Naive thymus-derived CD8-positive, alpha-beta T cell (primary cell): ENCODE measurements at regions not wholly inside any gene's neighbourhood (a gene's known extent, or its start where the extent isn't known, plus 50 kb on each side); places are given as distances from the start of the nearest gene placed in this dataset.

ENCODE experiments used
- ATAC-seq, 2 donors: fragments of 150-1000 bp; cut with Tn5 transposase in 1 of 2; sonication (Bioruptor Pico), chemical (Tn5 transposase) in 1 of 2; 1 replicate in 1 of 2; 2 replicates in 1 of 2; pipeline ENCODE4 v1.10.0; 2021; ENCODE audit warnings: mild to moderate bottlenecking in 2 of 2, moderate library complexity in 2 of 2
- POLR2A ChIA-PET: fragments of 350-600 bp; sonication (Branson Sonifier 250); formaldehyde crosslinking; loops from one replicate; lab custom pipeline; 2021; ENCODE audit warnings: antibody characterized with exemption; lab: Charles Lee
- DNase-seq, 10 donors: peaks; one replicate each; pipeline versions ENCODE4 v3.0.0 to v3.0.0-alpha.2; 2020 to 2022
- H3K27ac Mint-ChIP-seq, 10 donors: one replicate each; pipeline ENCODE4 v1.8.0; 2020 to 2022; ENCODE audit warnings: mild to moderate bottlenecking in 10 of 10, mixed read lengths in 10 of 10, moderate library complexity in 4 of 10, inconsistent platforms in 1 of 10
- H3K27me3 Mint-ChIP-seq, 5 donors: one replicate each; pipeline ENCODE4 v1.8.0; 2021 to 2022; ENCODE audit warnings: mixed read lengths in 5 of 5
- H3K36me3 Mint-ChIP-seq, 3 donors: one replicate each; pipeline ENCODE4 v1.8.0; 2020 to 2022; ENCODE audit warnings: mixed read lengths in 3 of 3, mild to moderate bottlenecking in 2 of 3, inconsistent platforms in 1 of 3
- H3K4me1 Mint-ChIP-seq, 4 donors: one replicate each; pipeline ENCODE4 v1.8.0; 2021 to 2022; ENCODE audit warnings: mixed read lengths in 4 of 4
- H3K4me3 Mint-ChIP-seq, 10 donors: one replicate each; pipeline ENCODE4 v1.8.0; 2020 to 2022; ENCODE audit warnings: mild to moderate bottlenecking in 10 of 10, mixed read lengths in 10 of 10, moderate library complexity in 6 of 10, inconsistent platforms in 1 of 10
- H3K9me3 Mint-ChIP-seq, 9 donors: one replicate each; pipeline ENCODE4 v1.8.0; 2020 to 2022; ENCODE audit warnings: mixed read lengths in 9 of 9, mild to moderate bottlenecking in 3 of 9, inconsistent platforms in 1 of 9, moderate library complexity in 1 of 9

- no peaks in the 10 kb centered on the region for H3K4me1 Mint-ChIP-seq
- POLR2A ChIA-PET = no interaction called here
- DNase-seq (no peak), ATAC-seq (no peak)
- no peak overlapping the region for H3K4me3 Mint-ChIP-seq
- H3K36me3 Mint-ChIP-seq = no peaks in the 10 kb centered on the region
- peaks cover 0 to 8% (median 6%) of the 10 kb centered on the region in 5 donors for H3K27me3 Mint-ChIP-seq
- H3K27ac Mint-ChIP-seq = no peak overlapping the region
- H3K9me3 Mint-ChIP-seq = peaks cover 0 to 10% (median 1%) of the 10 kb centered on the region in 9 donors
Measured at GRCh38 chr1:55904541-55904940, 674.8 kb downstream of the PLPP3 start.

GRCh38 chr1:55898181-55898580, 681.2 kb downstream of the PLPP3 start:
- H3K4me1 Mint-ChIP-seq = no peaks in the 10 kb centered on the region
- DNase-seq (no peak), ATAC-seq (no peak)
- POLR2A ChIA-PET = no interaction called here
- H3K9me3 Mint-ChIP-seq = peaks cover 0 to 30% (median 12%) of the 10 kb centered on the region in 9 donors
- no peak overlapping the region for H3K27ac Mint-ChIP-seq
- H3K36me3 Mint-ChIP-seq = peaks cover 0 to 8% (median 0%) of the 10 kb centered on the region in 3 donors
- no peak overlapping the region for H3K4me3 Mint-ChIP-seq
- H3K27me3 Mint-ChIP-seq = peaks cover 0 to 3% (median 0%) of the 10 kb centered on the region in 5 donors

GRCh38 chr1:55896210-55896609, 681.0 kb upstream of the USP24 start:
- peaks cover 3 to 15% (median 4%) of the 10 kb centered on the region in 5 donors for H3K27me3 Mint-ChIP-seq

GRCh38 chr1:55894521-55894920, 679.4 kb upstream of the USP24 start:
- no peak overlapping the region for H3K4me3 Mint-ChIP-seq
- DNase-seq (no peak), ATAC-seq (no peak)
- H3K27ac Mint-ChIP-seq = no peak overlapping the region
- POLR2A ChIA-PET = no interaction called here
- H3K36me3 Mint-ChIP-seq = peaks cover 0 to 17% (median 0%) of the 10 kb centered on the region in 3 donors
- H3K9me3 Mint-ChIP-seq = peaks cover 0 to 39% (median 22%) of the 10 kb centered on the region in 9 donors
- H3K27me3 Mint-ChIP-seq = peaks cover 4 to 17% (median 4%) of the 10 kb centered on the region in 5 donors
- no peaks in the 10 kb centered on the region for H3K4me1 Mint-ChIP-seq

More at GRCh38 chr1:55896210-55896609, 681.0 kb upstream of the USP24 start:
- no peak for ATAC-seq
- Mint-ChIP-seq H3K4me3 (no peak overlapping the region), H3K9me3 (peaks cover 0 to 49% (median 22%) of the 10 kb centered on the region in 9 donors), H3K36me3 (peaks cover 0 to 17% (median 0%) of the 10 kb centered on the region in 3 donors), H3K4me1 (no peaks in the 10 kb centered on the region), H3K27ac (no peak overlapping the region)
- POLR2A ChIA-PET = no interaction called here
- no peak for DNase-seq

- Mint-ChIP-seq H3K27ac (no peak overlapping the region), H3K27me3 (peaks cover 4 to 17% (median 4%) of the 10 kb centered on the region in 5 donors)
Measured at GRCh38 chr1:55893155-55893554, 678.0 kb upstream of the USP24 start.

GRCh38 chr1:55888685-55889317, 673.6 kb upstream of the USP24 start:
- H3K9me3 Mint-ChIP-seq = peaks cover 0 to 23% (median 13%) of the 10 kb centered on the region in 9 donors
- no peaks in the 10 kb centered on the region for H3K4me1 Mint-ChIP-seq
- POLR2A ChIA-PET = no interaction called here

More at GRCh38 chr1:55893155-55893554, 678.0 kb upstream of the USP24 start:
- no peak for ATAC-seq
- POLR2A ChIA-PET = no interaction called here
- peaks cover 0 to 39% (median 22%) of the 10 kb centered on the region in 9 donors for H3K9me3 Mint-ChIP-seq
- no peak overlapping the region for H3K4me3 Mint-ChIP-seq
- no peaks in the 10 kb centered on the region for H3K4me1 Mint-ChIP-seq
- no peak for DNase-seq
- peaks cover 0 to 17% (median 0%) of the 10 kb centered on the region in 3 donors for H3K36me3 Mint-ChIP-seq

GRCh38 chr1:55886856-55887712, 671.9 kb upstream of the USP24 start:
- ATAC-seq = no peak
- POLR2A ChIA-PET = no interaction called here
- Mint-ChIP-seq H3K4me3 (no peak overlapping the region), H3K27me3 (peaks cover 1 to 19% (median 4%) of the 10 kb centered on the region in 5 donors), H3K27ac (no peak overlapping the region), H3K9me3 (peaks cover 0 to 10% (median 7%) of the 10 kb centered on the region in 9 donors), H3K4me1 (no peaks in the 10 kb centered on the region), H3K36me3 (no peaks in the 10 kb centered on the region)
- no peak for DNase-seq

More at GRCh38 chr1:55888685-55889317, 673.6 kb upstream of the USP24 start:
- ATAC-seq = no peak
- peaks cover 1 to 26% (median 4%) of the 10 kb centered on the region in 5 donors for H3K27me3 Mint-ChIP-seq
- no peak for DNase-seq
- peaks cover 0 to 10% (median 0%) of the 10 kb centered on the region in 3 donors for H3K36me3 Mint-ChIP-seq
- H3K27ac Mint-ChIP-seq = no peak overlapping the region
- no peak overlapping the region for H3K4me3 Mint-ChIP-seq

GRCh38 chr1:55885619-55886018, 670.5 kb upstream of the USP24 start:
- ATAC-seq = no peak
- H3K9me3 Mint-ChIP-seq = peaks cover 0 to 4% (median 0%) of the 10 kb centered on the region in 9 donors
- DNase-seq = no peak
- H3K4me1 Mint-ChIP-seq = no peaks in the 10 kb centered on the region
- H3K27ac Mint-ChIP-seq = no peak overlapping the region
- H3K27me3 Mint-ChIP-seq = peaks cover 0 to 8% (median 1%) of the 10 kb centered on the region in 5 donors
- POLR2A ChIA-PET = no interaction called here
- H3K4me3 Mint-ChIP-seq = no peak overlapping the region
- no peaks in the 10 kb centered on the region for H3K36me3 Mint-ChIP-seq

- POLR2A ChIA-PET = no interaction called here
- Mint-ChIP-seq H3K4me1 (no peaks in the 10 kb centered on the region), H3K4me3 (no peak overlapping the region), H3K27ac (no peak overlapping the region), H3K36me3 (no peaks in the 10 kb centered on the region), H3K9me3 (peaks cover 0 to 4% (median 0%) of the 10 kb centered on the region in 9 donors), H3K27me3 (peaks cover 0 to 8% (median 0%) of the 10 kb centered on the region in 5 donors)
- no peak for DNase-seq
- ATAC-seq = no peak
Measured at GRCh38 chr1:55882931-55883330, 667.8 kb upstream of the USP24 start.

- Mint-ChIP-seq H3K4me1 (no peaks in the 10 kb centered on the region), H3K4me3 (no peak overlapping the region), H3K27ac (no peak overlapping the region), H3K36me3 (no peaks in the 10 kb centered on the region), H3K27me3 (peaks cover 0 to 9% (median 0%) of the 10 kb centered on the region in 5 donors), H3K9me3 (peaks cover 0 to 4% (median 0%) of the 10 kb centered on the region in 9 donors)
- POLR2A ChIA-PET = no interaction called here
- no peak for ATAC-seq
- no peak for DNase-seq
Measured at GRCh38 chr1:55879346-55879745, 664.2 kb upstream of the USP24 start.

- no peaks in the 10 kb centered on the region for H3K4me1 Mint-ChIP-seq
- peaks cover 0 to 9% (median 0%) of the 10 kb centered on the region in 5 donors for H3K27me3 Mint-ChIP-seq
- DNase-seq = no peak
- H3K27ac Mint-ChIP-seq = no peak overlapping the region
- H3K9me3 Mint-ChIP-seq = peaks cover 0 to 3% (median 0%) of the 10 kb centered on the region in 9 donors
- H3K36me3 Mint-ChIP-seq = no peaks in the 10 kb centered on the region
- no peak for ATAC-seq
- no peak overlapping the region for H3K4me3 Mint-ChIP-seq
- POLR2A ChIA-PET = no interaction called here
Measured at GRCh38 chr1:55877437-55878232, 662.5 kb upstream of the USP24 start.

GRCh38 chr1:55876276-55877060, 661.3 kb upstream of the USP24 start:
- H3K36me3 Mint-ChIP-seq = no peaks in the 10 kb centered on the region
- no peak for ATAC-seq

More at GRCh38 chr1:55876276-55877060, 661.3 kb upstream of the USP24 start:
- Mint-ChIP-seq H3K4me1 (no peaks in the 10 kb centered on the region), H3K9me3 (peaks cover 0 to 2% (median 0%) of the 10 kb centered on the region in 9 donors), H3K27ac (no peak overlapping the region), H3K4me3 (no peak overlapping the region), H3K27me3 (peaks cover 0 to 9% (median 0%) of the 10 kb centered on the region in 5 donors)
- POLR2A ChIA-PET = no interaction called here
- DNase-seq = no peak
